Left cardiac atrium (tissue), 4 donors: ENCODE measurements at regions not wholly inside any gene's neighbourhood (a gene's known extent, or its start where the extent isn't known, plus 50 kb on each side); places are given as distances from the start of the nearest gene placed in this dataset.
A peak's percentile ranks its signal among the peaks of the same experiment; 100 is the strongest.

Source experiments
- ATAC-seq, 2 donors: fragments of 200-7000 bp; cut with Tn5 transposase; one replicate each; pipeline ENCODE4 v1.9.1; 2020; ENCODE audit warnings: mild to moderate bottlenecking in 2 of 2, moderate library complexity in 2 of 2
- DNase-seq: peaks from one replicate; pipeline ENCODE4 v3.0.0-alpha.2; 2020
- intact Hi-C, 2 donors: fragments of 100-400 bp; cut with DNase I; formaldehyde crosslinking; loops; one replicate each; pipeline versions ENCODE4 v1.14.1 to v1.15.1; 2022 to 2023
- donor health status: DM: no; HTN: yes; CAD: no.
- donor health status: DM: no; HTN: yes; CAD: no; lungs with severe emphysema.
- donor health status: DM: yes; HTN: yes; CAD: no.
- donor health status: Dilated cardiomyopathy.

DNA sequence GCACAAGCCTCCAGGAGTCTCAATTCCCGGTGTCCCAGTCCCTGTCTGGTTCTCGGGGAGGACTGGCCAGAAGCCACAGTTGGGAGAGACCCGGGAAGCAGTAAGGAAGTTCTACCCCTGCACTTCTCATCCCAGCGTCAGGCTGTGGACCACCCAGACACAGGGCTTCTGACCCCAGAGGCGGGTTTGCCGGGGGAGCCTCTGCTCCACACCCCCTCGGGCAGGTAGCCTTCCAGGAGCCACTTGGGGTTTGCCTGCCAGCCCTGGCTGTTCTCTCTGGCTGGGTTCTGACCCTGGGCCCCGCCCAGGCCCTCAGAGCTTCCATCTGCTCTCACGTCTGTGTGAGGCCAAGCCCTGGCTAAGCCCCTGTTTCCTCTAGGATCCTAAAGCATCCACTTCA is 94.4 kb upstream of the GPC1 start:
- intact Hi-C loops = no loop called here
- DNase-seq = no peak

GRCh38 chr2:240343548-240343947 is 91.9 kb upstream of the GPC1 start:
- DNase-seq = no peak
- intact Hi-C loops = no loop called here
- ATAC-seq = no peak

More for the DNA sequence above, 94.4 kb upstream of the GPC1 start:
- no peak for ATAC-seq

GRCh38 chr2:240344904-240345303 is 90.6 kb upstream of the GPC1 start:
- DNase-seq = peak; percentile 0
- intact Hi-C loops = no loop called here
- ATAC-seq = no peak

DNA sequence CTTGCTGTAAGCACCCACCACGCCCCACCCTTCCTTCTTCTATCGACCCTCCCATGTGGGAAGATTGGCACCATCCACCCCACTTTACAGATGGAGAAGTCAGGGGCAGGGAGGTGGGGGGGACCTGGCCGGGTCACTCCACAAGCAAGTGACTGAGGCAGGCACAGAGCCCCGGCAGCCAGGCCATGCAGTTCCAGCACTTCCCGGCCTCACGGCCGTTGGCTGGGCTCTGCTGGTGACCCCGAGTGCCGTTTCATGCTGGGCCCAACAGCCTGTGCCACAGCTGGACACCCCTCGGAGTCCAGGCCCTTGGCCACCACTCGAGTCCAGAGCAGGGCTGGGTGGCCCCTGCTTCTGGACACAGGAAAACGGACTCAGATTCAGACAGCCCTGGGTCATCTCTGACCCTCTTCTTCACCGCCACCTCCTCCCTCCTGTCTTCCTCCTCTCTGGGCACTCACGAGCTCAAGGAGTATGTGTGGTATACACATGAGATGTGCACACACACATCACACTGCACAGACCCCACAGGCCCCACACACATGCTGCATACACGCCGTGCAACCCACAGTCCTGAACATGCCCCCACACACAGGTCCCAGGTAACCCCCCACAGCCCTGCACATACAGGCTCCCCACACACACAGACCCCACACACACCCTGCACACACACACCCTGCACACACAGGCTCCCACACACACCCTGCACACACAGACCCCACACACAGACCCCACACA is 89.3 kb upstream of the GPC1 start:
- intact Hi-C loops = no loop called here
- peak; percentile 13 for DNase-seq

GRCh38 chr2:240346753-240347372 is 88.6 kb upstream of the GPC1 start:
- intact Hi-C loops = no loop called here
- peak; percentile 10 for DNase-seq
- no peak for ATAC-seq

More for the DNA sequence above, 89.3 kb upstream of the GPC1 start:
- ATAC-seq = no peak

- intact Hi-C loops = no loop called here
- peak; percentile 13 for DNase-seq
These were observed 88.0 kb upstream of the GPC1 start for GRCh38 chr2:240347373-240347940.

DNA sequence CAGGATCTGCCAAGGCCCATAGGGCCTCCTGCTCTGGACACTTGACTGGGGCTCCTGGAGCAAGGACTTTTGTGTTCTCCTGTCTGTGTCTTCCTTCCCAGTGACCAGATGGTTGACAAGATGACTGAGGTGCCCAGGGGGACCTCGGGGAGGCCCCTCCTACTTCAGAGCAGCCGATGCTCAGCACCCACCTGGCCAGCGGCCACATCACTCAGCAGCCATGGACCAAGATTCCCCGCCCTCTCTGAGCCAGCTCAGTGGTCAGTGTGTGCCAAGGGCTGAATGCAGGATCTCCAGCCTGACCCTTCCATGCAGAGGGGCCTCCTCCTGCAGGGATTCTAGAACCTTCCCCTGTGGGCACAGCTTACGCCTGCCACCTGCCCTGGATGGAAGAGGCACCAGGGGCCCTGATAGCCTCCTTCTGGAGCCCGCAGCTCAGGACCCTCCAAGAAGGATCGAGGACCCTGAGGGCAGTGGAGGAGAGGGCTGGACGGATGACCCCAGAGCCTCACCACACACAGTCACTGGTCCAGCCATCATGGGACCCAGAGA is 87.4 kb upstream of the GPC1 start:
- ATAC-seq (no peak), DNase-seq (peak; percentile 10)
- intact Hi-C loops = no loop called here

More at GRCh38 chr2:240347373-240347940, 88.0 kb upstream of the GPC1 start:
- no peak for ATAC-seq

DNA sequence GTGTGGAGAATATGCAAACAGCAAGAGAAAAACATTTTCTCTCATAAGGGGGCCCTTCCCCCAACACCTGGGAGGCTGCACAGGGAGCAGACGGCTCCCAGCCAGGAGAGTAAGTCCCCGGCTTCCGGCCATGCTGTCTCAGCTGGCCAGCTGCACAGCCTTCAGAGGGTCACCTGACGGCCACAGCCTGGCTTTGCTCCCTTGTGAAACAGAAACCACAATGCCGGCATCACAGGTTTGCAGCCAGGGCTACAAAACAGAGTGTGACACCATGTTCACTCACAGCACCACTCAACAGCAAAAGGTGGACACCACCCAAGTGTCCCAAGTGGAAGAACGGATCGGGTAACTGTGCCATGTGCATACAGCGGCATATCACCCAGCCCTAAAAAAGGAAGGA is 86.9 kb upstream of the GPC1 start:
- DNase-seq (peak; percentile 7), ATAC-seq (no peak)
- intact Hi-C loops = no loop called here

GRCh38 chr2:240349133-240350005 is 86.1 kb upstream of the GPC1 start:
- peak; percentile 9 for DNase-seq
- intact Hi-C loops = no loop called here
- no peak for ATAC-seq

DNA sequence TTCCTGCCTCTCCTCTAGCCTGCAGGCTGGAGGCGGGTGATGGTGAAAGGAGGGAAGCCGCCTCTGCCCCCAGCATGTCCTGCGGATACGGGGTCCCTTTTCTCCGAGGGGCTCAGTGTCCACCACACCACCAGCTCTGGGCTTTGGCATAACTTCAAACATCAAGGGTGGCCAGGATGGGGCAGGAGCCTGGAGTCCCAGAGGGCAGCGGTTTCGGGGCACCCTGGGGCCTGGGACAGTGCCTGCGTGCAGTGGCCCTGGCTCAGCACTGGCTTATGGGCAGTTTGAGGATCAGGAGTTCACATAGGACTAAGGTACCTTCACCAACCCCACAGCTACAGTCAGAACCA is 85.5 kb upstream of the GPC1 start:
- intact Hi-C loops = no loop called here
- DNase-seq (peak; percentile 12), ATAC-seq (no peak)

DNA sequence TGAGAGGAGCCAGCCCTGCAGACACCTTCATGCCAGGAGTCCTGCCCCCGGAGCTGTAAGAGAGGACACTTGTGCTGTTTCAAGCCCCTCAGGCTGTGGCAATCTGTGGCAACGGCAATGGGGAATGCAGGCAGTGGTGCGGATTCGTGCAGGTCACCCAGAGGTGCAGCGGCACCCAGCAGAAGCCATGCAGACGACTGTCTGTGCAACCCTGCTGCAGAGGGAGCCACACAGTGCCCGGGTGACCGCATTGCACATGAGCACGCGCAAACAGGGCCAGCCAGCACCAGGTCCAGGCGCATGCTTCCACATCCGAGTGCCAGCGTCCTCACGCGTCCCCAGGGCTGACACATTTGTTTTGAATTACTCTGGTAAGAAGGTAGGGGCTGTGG is 84.8 kb upstream of the GPC1 start:
- intact Hi-C loops = no loop called here
- ATAC-seq (no peak), DNase-seq (peak; percentile 8)

DNA sequence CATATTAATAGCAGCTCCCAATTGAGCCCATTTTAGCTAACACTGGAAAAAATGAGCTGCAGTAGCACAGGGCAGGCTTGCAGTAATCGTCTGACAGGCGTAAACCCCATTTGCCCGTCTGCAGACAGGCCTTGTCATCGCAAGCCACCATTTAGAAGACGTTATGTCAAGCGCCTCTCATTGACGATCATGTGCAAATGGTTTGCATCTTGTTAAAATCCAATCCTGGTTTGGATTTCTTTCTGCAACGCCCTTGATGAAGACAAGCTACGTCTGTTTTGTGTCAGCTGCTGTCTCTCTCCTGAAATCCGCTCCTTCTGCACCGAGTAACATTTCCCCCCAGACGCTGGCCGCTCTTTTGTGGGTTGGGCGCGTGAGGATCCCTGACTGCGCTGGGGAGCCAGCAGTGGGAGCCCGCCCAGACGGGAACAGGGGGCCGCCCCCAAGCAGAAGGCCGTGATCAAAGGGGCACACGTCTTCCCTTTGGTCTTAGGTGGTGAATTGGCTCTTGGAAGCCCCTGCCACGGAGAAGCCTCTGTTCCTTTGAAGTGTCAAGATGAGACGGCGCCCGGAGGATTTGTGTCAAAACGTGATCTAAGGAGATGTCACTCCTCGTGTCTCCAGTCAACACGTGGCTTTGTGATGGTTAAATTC is 84.2 kb upstream of the GPC1 start:
- intact Hi-C loops = no loop called here
- ATAC-seq (no peak), DNase-seq (peak; percentile 3)

- ATAC-seq (peak in 1 of 2 donors; percentile 48), DNase-seq (peak; percentile 17)
- intact Hi-C loops = no loop called here
These were observed 83.5 kb upstream of the GPC1 start for GRCh38 chr2:240351826-240352426.

- peak; percentile 10 for DNase-seq
These were observed 82.2 kb upstream of the GPC1 start for GRCh38 chr2:240353086-240353798.

GRCh38 chr2:240353944-240354343 is 81.5 kb upstream of the GPC1 start:
- intact Hi-C loops = no loop called here
- ATAC-seq = no peak
- peak; percentile 15 for DNase-seq

More at GRCh38 chr2:240353086-240353798, 82.2 kb upstream of the GPC1 start:
- no peak for ATAC-seq
- intact Hi-C loops = no loop called here

DNA sequence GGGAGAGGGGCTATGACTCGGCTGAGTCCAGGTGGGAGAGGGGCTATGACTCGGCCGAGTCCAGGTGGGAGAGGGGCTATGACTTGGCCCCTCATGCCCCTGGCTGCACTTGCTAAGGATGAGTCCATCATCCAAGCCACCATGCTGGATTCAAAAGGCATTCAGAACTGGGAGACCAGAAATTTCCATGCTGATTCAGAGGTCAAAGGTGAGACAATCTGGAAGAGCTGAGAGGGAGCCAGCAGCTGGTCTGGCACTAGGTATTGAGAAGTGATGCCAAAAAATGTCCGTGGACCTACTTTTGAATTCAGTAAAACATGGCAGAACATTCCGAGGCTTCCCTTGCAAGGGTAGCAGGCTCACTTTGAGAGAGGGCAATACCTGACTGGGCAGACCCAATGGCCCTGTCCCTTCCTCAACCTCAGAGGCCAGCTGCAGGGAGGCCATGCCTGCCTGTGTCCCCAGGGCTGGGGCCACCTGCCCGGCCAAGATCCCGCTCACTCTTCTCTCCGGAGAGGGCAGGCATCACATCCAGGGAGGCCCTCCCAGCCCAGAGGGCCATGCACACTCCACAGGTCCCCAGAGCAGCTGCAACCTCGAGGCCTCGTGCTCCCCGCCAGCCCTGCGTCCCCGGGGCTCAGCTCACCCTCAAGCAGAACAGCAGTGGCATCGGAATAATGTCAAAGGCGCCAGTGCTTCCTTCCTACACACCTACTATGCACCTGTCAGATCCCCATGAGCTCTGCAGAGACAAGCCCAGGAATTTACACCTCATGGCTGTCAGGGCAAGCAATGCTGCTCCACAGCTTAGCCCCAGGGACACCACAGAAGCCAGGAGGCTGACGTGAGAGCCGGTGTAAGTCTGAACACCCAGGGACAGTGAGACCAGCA is 80.2 kb upstream of the GPC1 start:
- DNase-seq = peak; percentile 15
- ATAC-seq = peak in 1 of 2 donors; percentile 39
- intact Hi-C loops = no loop called here

DNA sequence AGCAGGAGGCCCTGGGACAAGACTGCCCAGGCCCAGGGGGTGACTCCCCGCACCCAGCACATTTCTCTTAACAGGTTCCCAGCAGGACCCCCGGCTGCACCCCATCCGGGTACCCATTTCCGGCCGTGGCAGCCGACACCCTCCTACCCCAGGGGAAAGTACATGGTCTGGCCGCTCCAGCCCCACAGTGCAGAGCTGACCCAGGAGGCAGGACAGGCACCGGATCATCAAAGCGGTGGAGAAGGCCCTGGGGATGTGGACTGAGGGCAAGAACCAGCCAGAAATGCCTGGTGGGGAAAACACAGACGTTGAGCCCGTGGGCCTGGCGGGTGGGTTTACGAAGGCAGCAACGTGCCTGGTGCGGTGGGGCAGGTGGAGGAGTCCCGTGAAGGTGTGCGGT is 79.5 kb upstream of the GPC1 start:
- no peak for DNase-seq
- intact Hi-C loops = no loop called here
- ATAC-seq = no peak
